ENCODE measurements at regions not wholly inside any gene's neighbourhood (a gene's known extent, or its start where the extent isn't known, plus 50 kb on each side); places are given as distances from the start of the nearest gene placed in this dataset.

- no peak for TF ChIP-seq CTCF (conservative IDR thresholded peaks at IDR 0.05 in 1 of 2, IDR thresholded peaks at IDR 0.05 in 1 of 2; ENCODE audit: extremely low read depth in 1 of 2, insufficient read depth in 1 of 2, low read depth in 1 of 2, low read length in 2 of 2)
- no peak for TF ChIP-seq EZH2 (IDR thresholded peaks at IDR 0.05; ENCODE audit: borderline replicate concordance, low read length)
These were observed 293.7 kb downstream of the BTBD3 start for GRCh38 chr20:12211361-12211760.
